GM23338 (cell line): ENCODE measurements at regions not wholly inside any gene's neighbourhood (a gene's known extent, or its start where the extent isn't known, plus 50 kb on each side); places are given as distances from the start of the nearest gene placed in this dataset.

Experiments
- ATAC-seq: fragments of 200-7000 bp; cut with Tn5 transposase; 3 replicates; pipeline ENCODE4 v1.9.1; 2020
- DNase-seq: peaks from one replicate; pipeline ENCODE4 v3.0.0-alpha.2; 2015; ENCODE audit warnings: low spot score
- H2AFZ ChIP-seq: fragments of 200-600 bp; sonication (generic); 2 replicates; pipeline ENCODE4 v1.8.0; 2016; ENCODE audit warnings: antibody characterized with exemption, mild to moderate bottlenecking, moderate library complexity
- H3F3A ChIP-seq: fragments of 200-600 bp; sonication (generic); replicated peaks from 2 replicates; pipeline ENCODE4 v1.8.0; 2017; ENCODE audit warnings: antibody characterized with exemption, mixed run types, low read depth
- H3K27ac ChIP-seq: fragments of 200-600 bp; sonication (generic); 2 replicates; pipeline ENCODE4 v1.6.1; 2016; ENCODE audit warnings: low read depth
- H3K27me3 ChIP-seq: fragments of 200-600 bp; sonication (generic); 2 replicates; pipeline ENCODE4 v1.8.0; 2016; ENCODE audit warnings: mild to moderate bottlenecking, mixed run types, moderate library complexity; ENCODE audit not compliant: insufficient read depth
- H3K36me3 ChIP-seq: fragments of 200-600 bp; sonication (generic); 2 replicates; pipeline ENCODE4 v1.8.0; 2016; ENCODE audit warnings: mild to moderate bottlenecking; ENCODE audit not compliant: insufficient read depth
- H3K4me1 ChIP-seq: fragments of 200-600 bp; sonication (generic); 2 replicates; pipeline ENCODE4 v1.8.0; 2016; ENCODE audit warnings: mild to moderate bottlenecking, moderate library complexity; ENCODE audit not compliant: insufficient read depth
- H3K4me2 ChIP-seq: fragments of 200-600 bp; sonication (generic); 2 replicates; pipeline ENCODE4 v1.7.1; 2017; ENCODE audit warnings: mixed run types
- H3K4me3 ChIP-seq: fragments of 200-600 bp; sonication (generic); 2 replicates; pipeline ENCODE4 v1.6.1; 2016; ENCODE audit warnings: mixed run types
- H3K79me2 ChIP-seq: fragments of 200-600 bp; sonication (generic); replicated peaks from 2 replicates; pipeline ENCODE4 v1.8.0; 2017; ENCODE audit warnings: mild to moderate bottlenecking; ENCODE audit not compliant: insufficient read depth
- H3K9me2 ChIP-seq: fragments of 200-600 bp; sonication (generic); 2 replicates; pipeline ENCODE4 v1.8.0; 2017; ENCODE audit not compliant: insufficient read depth
- H4K20me1 ChIP-seq: fragments of 200-600 bp; sonication (generic); replicated peaks from 2 replicates; pipeline ENCODE4 v1.8.0; 2017; ENCODE audit warnings: mild to moderate bottlenecking; ENCODE audit not compliant: insufficient read depth
- H3K27ac Mint-ChIP-seq: 2 replicates; pipeline ENCODE4 v1.8.0; 2020; ENCODE audit warnings: inconsistent platforms, mild to moderate bottlenecking, moderate library complexity, mixed read lengths
- H3K27me3 Mint-ChIP-seq: 3 replicates; pipeline ENCODE4 v1.8.0; 2022; ENCODE audit warnings: low read depth, mild to moderate bottlenecking, moderate library complexity, mixed read lengths, inconsistent platforms; ENCODE audit not compliant: insufficient read depth, poor library complexity
- H3K36me3 Mint-ChIP-seq: 3 replicates; pipeline ENCODE4 v1.8.0; 2021; ENCODE audit warnings: low read depth, mild to moderate bottlenecking, inconsistent platforms, moderate library complexity, mixed read lengths
- H3K4me1 Mint-ChIP-seq: 3 replicates; pipeline ENCODE4 v1.8.0; 2020; ENCODE audit warnings: mild to moderate bottlenecking, inconsistent platforms, mixed read lengths
- H3K4me3 Mint-ChIP-seq: 3 replicates; pipeline ENCODE4 v1.8.0; 2021; ENCODE audit warnings: moderate library complexity, mild to moderate bottlenecking, inconsistent platforms, mixed read lengths
- H3K9me3 Mint-ChIP-seq: 3 replicates; pipeline ENCODE4 v1.8.0; 2020; ENCODE audit warnings: moderate library complexity, mild to moderate bottlenecking, inconsistent platforms, mixed read lengths
- ETS1 ChIP-seq: IDR thresholded peaks from 2 replicates; pipeline ENCODE4 v1.6.1; 2016; ENCODE audit warnings: antibody characterized with exemption
- EZH2 ChIP-seq: fragments of 200-600 bp; sonication (generic); IDR thresholded peaks from one replicate; pipeline ENCODE4 v1.8.0; 2017; ENCODE audit warnings: antibody characterized with exemption, mild to moderate bottlenecking, low read depth; ENCODE audit not compliant: unreplicated experiment
- EZH2phosphoT487 ChIP-seq: fragments of 200-600 bp; sonication (generic); IDR thresholded peaks from one replicate; pipeline ENCODE4 v1.8.1; 2018; ENCODE audit warnings: antibody characterized with exemption; ENCODE audit not compliant: unreplicated experiment
- JUNB ChIP-seq: IDR thresholded peaks from one replicate; pipeline ENCODE4 v1.6.1; 2016; ENCODE audit warnings: antibody characterized with exemption; ENCODE audit not compliant: unreplicated experiment
- NANOG ChIP-seq: IDR thresholded peaks from 2 replicates; pipeline ENCODE4 v1.6.1; 2016; ENCODE audit warnings: antibody characterized with exemption, borderline replicate concordance
- ZNF114 ChIP-seq: fragments of 250-450 bp; sonication (Bioruptor Pico); IDR thresholded peaks from 2 replicates; pipeline ENCODE4 v1.5.0; 2020; ENCODE audit warnings: mild to moderate bottlenecking, moderate library complexity
- ZNF331 ChIP-seq: fragments of 250-450 bp; sonication (Bioruptor Pico); IDR thresholded peaks from 2 replicates; pipeline ENCODE4 v1.5.0; 2020; ENCODE audit warnings: low read depth, mild to moderate bottlenecking, moderate library complexity
- ZNF462 ChIP-seq: fragments of 250-450 bp; sonication (Bioruptor Pico); IDR thresholded peaks from 2 replicates; pipeline ENCODE4 v1.5.0; 2020; ENCODE audit warnings: mild to moderate bottlenecking, moderate library complexity
- TF ChIP-seq, protein P1 (sequence below), 2 experiments: fragments of 200-600 bp in 1 of 2; sonication (generic) in 1 of 2; conservative IDR thresholded peaks; 2 replicates each; pipeline versions ENCODE4 v1.5.1 to v1.6.1; 2016 to 2017; ENCODE audit warnings: antibody characterized with exemption in 2 of 2, low read depth in 2 of 2, mild to moderate bottlenecking in 2 of 2, moderate library complexity in 1 of 2
- TF ChIP-seq, protein P2 (sequence below): IDR thresholded peaks from one replicate; pipeline ENCODE4 v1.6.1; 2018; ENCODE audit warnings: antibody characterized with exemption; ENCODE audit not compliant: unreplicated experiment

DNA sequence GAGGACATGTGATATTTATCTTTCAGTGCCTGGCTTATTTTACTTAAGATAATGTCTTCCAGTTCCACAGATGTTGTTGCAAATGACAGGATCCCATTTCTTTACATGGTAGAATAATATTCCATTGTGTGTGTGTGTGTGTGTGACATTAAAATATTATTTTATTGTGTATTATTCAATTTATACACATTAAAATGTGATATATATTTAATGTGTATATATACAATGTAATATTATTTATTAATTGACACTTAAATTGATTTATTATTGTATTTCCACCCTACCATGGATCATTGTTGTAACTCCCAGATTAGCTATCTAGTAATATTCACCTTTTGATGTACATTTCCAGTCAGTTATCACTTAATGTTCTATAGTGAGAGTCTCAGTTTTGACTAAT lies 1422.5 kb upstream of the ADGRB3 start:
- Mint-ChIP-seq H3K9me3 (no peaks in the 10 kb centered on the region), H3K27me3 (no peaks in the 10 kb centered on the region), H3K4me1 (no peaks in the 10 kb centered on the region), H3K4me3 (no peak overlapping the region), H3K27ac (no peak overlapping the region), H3K36me3 (no peaks in the 10 kb centered on the region)
- Histone ChIP-seq H4K20me1 (no peaks in the 10 kb centered on the region), H3K4me3 (no peak overlapping the region), H3K9me2 (no peaks in the 10 kb centered on the region), H3K4me1 (no peaks in the 10 kb centered on the region), H3K79me2 (no peaks in the 10 kb centered on the region), H3F3A (no peaks in the 10 kb centered on the region), H3K36me3 (no peaks in the 10 kb centered on the region), H3K27ac (no peak overlapping the region), H2AFZ (no peak overlapping the region), H3K27me3 (no peaks in the 10 kb centered on the region), H3K4me2 (no peak overlapping the region)
- ATAC-seq, result no peak
- no peak for DNase-seq
- no peak for TF ChIP-seq ZNF114 (CRISPR knock-in tag)

DNA sequence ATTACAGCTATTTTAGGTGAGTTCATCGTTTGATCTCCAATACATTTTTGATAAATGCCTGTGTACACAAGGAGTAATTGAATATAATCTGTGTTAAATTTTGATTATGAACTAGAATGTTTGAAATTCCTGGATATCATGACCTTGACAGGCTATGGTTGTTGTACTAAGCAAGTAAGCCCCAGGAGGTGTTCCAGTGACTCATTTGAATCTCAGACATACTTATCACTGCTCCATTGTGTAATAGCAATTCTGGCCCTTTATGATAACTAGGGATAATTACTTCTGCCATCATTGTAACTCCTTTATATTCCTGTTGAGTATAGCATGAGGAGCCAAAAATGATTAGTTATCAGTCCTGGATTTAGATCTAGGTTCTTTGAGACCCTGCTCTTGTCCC lies 1424.6 kb upstream of the ADGRB3 start:
- no peaks in the 10 kb centered on the region for H3K4me1 Mint-ChIP-seq
- Histone ChIP-seq H4K20me1 (no peaks in the 10 kb centered on the region), H3F3A (no peaks in the 10 kb centered on the region), H3K9me2 (0 out of 2 replicates have a peak, but pooled peaks cover 3% of the 10 kb centered on the region), H3K36me3 (no peaks in the 10 kb centered on the region), H3K79me2 (no peaks in the 10 kb centered on the region), H3K27me3 (no peaks in the 10 kb centered on the region), H3K27ac (no peak overlapping the region), H3K4me3 (no peak overlapping the region), H3K4me2 (no peak overlapping the region), H2AFZ (no peak overlapping the region), H3K4me1 (no peaks in the 10 kb centered on the region)
- no peak overlapping the region for H3K27ac Mint-ChIP-seq
- no peaks in the 10 kb centered on the region for H3K36me3 Mint-ChIP-seq
- DNase-seq, result no peak
- no peaks in the 10 kb centered on the region for H3K9me3 Mint-ChIP-seq
- ATAC-seq, result no peak
- no peak overlapping the region for H3K4me3 Mint-ChIP-seq
- H3K27me3 Mint-ChIP-seq, result no peaks in the 10 kb centered on the region
- TF ChIP-seq ZNF331 (CRISPR knock-in tag) (no peak), EZH2 (no peak), ETS1 (no peak), EZH2phosphoT487 (no peak), NANOG (no peak), ZNF462 (no peak), JUNB (no peak)
- TF ChIP-seq, protein P1, sequence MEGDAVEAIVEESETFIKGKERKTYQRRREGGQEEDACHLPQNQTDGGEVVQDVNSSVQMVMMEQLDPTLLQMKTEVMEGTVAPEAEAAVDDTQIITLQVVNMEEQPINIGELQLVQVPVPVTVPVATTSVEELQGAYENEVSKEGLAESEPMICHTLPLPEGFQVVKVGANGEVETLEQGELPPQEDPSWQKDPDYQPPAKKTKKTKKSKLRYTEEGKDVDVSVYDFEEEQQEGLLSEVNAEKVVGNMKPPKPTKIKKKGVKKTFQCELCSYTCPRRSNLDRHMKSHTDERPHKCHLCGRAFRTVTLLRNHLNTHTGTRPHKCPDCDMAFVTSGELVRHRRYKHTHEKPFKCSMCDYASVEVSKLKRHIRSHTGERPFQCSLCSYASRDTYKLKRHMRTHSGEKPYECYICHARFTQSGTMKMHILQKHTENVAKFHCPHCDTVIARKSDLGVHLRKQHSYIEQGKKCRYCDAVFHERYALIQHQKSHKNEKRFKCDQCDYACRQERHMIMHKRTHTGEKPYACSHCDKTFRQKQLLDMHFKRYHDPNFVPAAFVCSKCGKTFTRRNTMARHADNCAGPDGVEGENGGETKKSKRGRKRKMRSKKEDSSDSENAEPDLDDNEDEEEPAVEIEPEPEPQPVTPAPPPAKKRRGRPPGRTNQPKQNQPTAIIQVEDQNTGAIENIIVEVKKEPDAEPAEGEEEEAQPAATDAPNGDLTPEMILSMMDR (conservative IDR thresholded peaks at IDR 0.05; ENCODE audit: low read depth in 2 of 2), result no peak
- TF ChIP-seq, protein P2, sequence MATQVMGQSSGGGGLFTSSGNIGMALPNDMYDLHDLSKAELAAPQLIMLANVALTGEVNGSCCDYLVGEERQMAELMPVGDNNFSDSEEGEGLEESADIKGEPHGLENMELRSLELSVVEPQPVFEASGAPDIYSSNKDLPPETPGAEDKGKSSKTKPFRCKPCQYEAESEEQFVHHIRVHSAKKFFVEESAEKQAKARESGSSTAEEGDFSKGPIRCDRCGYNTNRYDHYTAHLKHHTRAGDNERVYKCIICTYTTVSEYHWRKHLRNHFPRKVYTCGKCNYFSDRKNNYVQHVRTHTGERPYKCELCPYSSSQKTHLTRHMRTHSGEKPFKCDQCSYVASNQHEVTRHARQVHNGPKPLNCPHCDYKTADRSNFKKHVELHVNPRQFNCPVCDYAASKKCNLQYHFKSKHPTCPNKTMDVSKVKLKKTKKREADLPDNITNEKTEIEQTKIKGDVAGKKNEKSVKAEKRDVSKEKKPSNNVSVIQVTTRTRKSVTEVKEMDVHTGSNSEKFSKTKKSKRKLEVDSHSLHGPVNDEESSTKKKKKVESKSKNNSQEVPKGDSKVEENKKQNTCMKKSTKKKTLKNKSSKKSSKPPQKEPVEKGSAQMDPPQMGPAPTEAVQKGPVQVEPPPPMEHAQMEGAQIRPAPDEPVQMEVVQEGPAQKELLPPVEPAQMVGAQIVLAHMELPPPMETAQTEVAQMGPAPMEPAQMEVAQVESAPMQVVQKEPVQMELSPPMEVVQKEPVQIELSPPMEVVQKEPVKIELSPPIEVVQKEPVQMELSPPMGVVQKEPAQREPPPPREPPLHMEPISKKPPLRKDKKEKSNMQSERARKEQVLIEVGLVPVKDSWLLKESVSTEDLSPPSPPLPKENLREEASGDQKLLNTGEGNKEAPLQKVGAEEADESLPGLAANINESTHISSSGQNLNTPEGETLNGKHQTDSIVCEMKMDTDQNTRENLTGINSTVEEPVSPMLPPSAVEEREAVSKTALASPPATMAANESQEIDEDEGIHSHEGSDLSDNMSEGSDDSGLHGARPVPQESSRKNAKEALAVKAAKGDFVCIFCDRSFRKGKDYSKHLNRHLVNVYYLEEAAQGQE, result no peak
